GM21447 (cell line): ENCODE measurements at regions not wholly inside any gene's neighbourhood (a gene's known extent, or its start where the extent isn't known, plus 50 kb on each side); places are given as distances from the start of the nearest gene placed in this dataset.

Source experiments
- ATAC-seq: cut with Tn5 transposase; IDR thresholded peaks from one replicate; pipeline ENCODE4 v1.9.1; 2021; ENCODE audit not compliant: unreplicated experiment

DNA sequence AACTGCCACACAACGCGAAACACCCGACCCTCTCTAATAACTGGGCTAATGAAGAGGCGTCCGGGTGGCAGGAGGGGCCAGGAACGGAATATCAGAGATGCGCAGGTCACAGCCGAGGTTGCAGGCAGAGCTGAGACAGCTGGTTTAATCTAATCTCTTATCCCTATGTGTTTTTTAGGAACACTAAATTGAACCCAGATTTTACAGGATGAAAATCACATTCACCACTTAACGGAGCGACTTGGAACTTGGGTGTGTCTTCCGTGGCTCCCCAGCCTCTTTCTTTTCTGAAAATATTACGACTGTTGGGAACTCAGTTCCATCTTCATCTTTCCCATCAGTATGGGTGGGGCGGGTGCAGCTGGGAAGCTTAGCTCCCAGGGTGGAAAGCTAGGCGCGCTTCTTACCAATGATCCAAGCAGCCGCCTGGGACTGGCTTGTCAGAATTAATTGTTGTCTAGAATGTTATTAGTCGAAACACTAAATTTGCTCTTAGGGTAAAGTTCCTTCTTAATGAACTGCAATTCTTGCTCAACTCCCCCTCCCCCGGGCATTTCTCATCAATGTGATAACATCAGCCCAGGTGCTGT lies 92.5 kb downstream of the IRX2 start:
- no peak for ATAC-seq

DNA sequence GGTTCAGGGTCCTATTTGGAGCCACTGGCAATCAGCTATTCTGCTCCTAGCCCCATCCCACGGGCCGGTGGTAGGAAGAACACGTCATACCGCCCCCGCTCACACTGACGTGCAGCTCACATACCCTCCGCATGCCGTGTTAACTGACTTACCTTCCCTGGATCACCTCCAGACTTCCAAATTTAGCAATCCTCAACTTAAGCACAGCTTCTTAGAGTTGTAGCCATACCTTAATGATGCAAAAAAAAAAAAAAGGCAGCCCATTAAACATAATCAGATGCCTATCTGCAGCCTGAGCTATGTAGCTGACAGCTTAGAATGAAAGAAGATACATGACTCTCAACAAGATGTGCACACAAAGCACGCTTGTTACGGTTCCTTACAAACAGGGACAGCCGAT lies 93.0 kb downstream of the IRX2 start:
- no peak for ATAC-seq

DNA sequence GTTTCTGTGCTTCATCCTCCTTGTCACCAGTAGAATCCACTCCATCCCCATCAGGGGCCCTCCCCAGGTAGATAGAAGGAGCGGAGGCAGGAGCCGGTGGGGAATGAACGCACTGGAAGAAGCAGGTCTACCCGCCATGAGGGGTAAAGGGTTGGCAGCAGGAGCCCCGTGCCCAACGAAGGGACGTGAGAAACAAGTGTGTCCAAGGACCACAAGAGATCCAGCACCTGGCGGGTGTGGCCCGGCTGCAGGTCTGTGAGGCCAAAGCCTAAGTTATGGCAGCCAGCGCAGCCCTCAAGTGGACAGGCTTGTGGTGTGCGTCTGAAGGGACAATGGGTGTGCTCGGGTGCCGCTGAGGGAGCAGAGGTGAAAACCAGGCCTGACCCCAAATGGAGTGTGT lies 94.3 kb downstream of the IRX2 start:
- no peak for ATAC-seq

DNA sequence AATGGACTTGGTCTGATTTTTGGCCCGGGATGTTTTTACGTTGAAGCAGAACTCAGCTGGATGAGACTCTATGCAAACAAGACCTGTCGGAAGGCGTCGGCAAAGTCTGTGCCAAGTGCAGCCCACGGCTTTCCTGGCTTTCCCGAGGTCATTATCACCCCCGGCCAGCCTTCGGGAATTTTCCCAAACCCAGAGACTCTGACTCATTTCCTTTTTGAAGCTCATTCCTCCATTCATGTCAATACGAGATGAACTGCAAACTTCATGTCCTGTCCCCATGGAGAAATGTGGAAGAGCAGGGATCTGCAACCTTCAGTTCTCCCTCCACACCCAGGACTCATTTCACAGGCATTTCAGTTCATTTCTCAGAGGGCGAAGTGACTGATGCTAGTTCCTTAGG lies 95.3 kb downstream of the IRX2 start:
- ATAC-seq, result no peak

DNA sequence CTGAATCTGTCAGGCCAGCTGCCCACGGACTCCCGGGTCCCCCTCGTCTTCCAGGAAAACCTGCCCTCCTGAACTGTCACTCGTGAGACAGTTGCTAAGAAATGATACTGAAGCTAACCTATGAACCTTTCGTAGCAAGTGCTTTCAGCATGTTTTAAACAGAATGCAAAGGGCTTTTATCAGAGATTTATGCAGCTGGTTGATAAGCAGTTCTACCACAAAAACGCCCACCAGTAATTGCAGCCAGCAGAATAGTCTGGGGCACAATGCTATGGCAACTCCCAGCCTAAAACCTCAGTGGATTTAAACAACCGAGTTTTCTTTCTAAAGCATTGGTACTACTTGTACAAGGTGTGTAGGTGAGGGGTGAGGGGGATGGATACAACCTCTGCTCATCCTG lies 97.5 kb downstream of the IRX2 start:
- ATAC-seq, result no peak

DNA sequence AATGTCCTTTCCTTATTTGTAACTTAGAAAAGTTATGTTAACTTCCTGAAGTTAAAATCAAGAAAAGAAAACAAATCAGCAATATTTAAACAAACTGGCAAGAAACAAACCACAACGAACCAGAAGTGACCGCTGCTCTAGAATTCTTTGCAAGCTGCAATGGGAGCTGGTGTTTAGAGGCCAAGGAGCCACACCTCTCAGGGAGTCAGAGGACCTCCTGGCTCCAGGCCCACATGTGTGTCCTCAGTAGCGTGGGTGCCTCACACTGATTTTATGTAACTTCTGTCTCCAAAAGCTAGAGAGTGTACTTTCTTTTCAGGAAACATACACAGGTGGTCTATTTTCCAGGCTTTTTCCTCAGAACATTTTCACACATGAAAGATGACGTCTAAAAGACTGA lies 100.4 kb downstream of the IRX2 start:
- ATAC-seq, result no peak

DNA sequence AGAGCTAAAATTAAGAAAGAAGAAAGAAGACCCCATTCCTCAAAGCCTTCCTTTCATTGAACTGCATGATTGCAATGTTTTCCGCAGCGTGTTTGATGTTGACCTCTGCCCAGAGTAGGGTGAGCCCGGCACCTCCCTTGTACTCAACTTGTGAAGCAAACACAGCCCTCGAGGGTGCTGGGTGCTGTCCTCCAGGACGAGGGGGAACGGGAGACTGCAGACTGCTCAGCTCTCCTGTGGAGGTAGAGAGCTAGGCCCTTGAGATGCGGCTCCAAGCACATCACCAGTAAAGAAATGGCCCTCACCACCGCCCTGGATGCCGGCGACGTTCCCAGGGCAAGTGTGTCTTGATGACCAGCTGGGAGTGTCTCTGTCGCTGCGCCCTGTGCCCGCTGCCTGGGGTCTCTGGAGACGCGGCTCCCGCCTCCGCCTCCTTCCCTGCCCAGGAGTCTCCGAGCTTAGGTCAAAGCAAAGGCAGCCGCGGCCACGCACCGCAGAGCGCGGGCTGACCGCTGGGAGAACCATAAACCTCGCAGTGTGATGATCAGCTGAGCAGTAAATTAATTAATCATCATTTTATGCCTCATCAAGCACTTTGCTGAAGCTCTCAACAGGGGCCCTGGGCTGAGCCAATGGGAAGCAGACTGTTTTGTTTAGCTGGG lies 108.7 kb downstream of the IRX2 start:
- no peak for ATAC-seq

DNA sequence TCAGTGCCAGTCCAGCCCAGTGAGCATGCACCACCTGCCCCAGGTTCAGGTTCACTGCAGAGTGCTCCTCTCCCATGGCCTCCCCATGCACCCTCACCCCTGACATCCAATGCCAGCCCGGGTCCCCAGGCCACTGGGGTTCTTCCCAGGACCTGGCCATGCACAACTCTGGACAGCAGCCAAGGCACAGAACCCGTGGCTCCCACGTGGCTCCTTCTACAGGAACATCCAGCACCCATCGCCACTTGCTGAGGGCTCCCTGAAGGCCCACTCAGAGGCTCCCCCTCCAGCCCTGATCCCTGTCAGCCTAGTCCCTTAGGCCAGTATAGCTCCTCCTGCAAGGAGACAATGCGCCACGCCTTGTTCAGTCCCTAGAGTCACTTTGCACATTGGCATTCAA lies 110.8 kb downstream of the IRX2 start:
- no peak for ATAC-seq

DNA sequence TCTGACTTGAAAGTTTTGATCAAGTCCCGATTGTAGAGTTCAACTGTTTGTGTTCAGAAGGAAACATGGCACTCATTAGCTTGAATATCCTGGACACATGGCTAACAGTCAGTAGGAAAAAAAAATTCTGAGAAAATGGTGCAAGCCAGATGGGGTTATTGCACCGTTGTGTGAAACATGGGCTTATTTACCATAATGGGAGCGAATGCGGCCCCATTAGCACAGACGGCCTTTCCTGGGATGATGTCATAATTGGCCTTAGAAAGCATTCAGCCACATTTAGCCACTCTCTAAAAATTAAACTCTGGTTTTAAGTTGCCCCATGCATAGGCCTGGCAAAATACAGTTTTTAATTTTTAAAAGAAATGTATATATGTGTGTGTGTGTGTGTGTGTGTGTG lies 112.1 kb downstream of the IRX2 start:
- ATAC-seq, result no peak

DNA sequence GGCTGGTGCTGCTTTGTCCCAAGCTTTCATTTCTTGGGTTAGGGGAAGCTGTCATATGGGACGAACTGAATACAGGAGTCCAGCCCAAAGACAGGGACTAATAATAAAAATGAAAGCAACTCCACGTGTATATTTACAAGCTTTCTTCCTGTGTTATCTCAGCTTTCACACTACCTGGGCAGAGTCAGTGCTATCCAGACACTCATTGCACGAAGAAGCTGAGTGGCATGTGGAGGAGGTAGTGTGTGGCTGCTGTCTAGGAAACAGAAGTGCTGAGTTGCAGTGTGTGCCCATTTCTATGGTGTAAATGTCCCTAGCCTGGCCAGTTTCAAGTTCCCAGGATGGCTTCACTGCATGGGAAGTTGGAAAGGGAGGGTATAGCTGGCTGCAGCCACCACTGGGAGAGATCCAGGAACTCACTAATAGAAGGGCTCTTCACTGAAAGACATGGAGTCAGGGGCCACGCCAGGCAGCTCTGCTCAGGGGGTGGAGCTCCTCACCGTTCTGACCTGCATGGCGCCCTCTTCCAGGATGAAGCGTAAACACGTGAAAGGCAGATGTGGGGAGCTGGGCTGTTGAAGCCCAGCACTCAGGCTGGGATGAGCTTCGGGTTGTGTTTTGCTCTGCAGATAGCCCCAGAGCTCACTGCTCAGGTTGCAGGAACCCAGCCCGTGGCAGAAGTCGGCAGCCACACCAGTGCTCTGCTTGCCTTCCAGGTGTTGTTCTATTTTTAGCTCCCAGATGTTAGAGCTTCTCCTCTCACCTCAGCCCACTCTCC lies 116.9 kb downstream of the IRX2 start:
- ATAC-seq, result no peak

DNA sequence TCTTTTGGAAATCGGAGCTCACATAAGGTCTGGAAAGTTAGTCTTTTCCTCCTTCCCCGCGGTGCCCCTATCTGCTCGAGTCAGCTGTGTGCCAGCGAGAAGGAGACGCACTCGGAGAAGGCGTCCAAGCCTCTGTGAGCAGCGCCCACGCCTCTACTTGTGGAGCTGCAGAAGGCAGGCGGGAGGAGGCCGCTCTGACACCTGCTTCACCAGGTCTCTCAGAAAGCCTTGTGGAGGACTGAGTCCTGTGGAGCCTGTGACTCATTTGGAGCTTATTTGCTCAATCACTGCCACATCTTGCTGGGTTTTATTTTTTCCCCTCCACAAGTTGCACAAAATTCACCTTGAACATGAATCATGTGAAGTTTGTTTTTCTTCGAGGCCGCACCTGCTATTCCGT lies 117.5 kb downstream of the IRX2 start:
- ATAC-seq, result no peak

DNA sequence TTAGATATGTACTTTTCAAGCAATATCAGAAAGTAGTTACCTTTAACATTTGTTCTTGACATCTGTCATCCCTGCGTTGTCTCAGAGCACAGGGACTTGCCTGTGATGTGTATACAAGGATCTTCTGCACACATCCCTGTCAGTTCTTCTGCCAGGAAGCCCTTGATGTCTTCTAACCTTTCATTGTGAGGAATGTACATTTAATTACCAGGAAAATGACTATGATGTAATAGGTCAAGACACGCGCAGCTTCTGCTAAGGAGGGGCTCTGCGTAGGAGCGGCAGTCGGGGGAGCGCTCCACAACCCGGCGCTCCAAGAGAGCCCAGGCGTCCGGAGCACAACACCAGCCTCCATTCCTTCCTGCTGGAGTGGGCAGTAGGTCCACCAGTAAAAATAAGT lies 119.7 kb downstream of the IRX2 start:
- no peak for ATAC-seq

DNA sequence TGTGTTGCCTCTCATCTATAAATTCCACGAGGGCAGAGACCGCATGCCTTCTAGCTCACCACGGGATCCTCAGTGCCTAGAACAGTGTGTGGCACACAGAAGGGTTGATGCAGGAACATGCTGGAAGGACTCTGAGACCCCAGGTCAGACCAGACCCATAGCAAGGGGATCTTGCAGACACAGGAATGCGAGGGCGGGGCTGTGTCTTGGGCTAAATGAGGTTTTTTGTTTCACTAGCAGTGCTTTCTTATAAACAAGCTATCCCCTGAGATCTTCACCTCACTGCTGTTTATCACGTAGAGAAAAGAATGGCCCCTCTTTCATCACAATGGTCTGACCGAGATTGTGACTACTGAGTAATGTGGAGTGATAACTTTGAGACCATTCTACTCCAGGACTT lies 122.4 kb downstream of the IRX2 start:
- no peak for ATAC-seq

DNA sequence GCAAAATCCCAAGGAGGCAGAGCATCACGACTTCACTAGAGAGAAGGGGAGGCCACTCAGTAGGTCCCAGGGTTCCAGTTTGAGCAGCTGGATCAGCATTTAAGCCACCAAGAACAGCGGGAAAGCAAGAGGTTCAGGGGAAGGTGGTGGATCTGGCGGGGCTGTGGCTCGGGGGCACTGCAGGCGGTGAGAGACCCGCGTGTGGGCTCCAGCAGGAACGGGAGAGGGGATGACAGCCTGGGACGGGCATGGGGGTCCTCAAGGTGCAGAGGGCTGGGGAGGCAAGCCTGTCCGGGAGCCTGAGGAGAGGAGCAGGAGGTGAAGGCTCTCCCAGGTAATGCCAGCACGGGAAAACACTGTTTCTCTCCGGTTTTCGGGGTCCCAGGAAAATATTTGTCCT lies 123.6 kb downstream of the IRX2 start:
- no peak for ATAC-seq

DNA sequence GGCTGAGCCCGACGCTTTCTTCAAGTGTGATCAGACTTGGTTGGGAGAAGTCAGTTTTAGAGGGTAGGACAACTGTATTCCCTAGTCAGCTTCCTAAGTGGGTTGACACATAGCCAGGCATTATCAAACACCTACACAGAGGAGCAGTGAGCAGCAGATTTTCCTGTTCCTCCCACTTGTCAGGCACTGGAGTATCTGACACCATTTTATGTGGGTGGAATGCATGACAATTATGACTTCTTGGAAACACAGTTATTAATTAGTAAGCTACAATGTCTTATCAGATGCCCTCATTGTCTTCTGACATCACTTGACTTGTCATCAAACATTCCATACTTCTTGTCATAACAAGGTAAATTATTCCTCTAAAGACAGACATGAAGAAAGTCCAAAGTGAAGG lies 124.9 kb downstream of the IRX2 start:
- no peak for ATAC-seq

DNA sequence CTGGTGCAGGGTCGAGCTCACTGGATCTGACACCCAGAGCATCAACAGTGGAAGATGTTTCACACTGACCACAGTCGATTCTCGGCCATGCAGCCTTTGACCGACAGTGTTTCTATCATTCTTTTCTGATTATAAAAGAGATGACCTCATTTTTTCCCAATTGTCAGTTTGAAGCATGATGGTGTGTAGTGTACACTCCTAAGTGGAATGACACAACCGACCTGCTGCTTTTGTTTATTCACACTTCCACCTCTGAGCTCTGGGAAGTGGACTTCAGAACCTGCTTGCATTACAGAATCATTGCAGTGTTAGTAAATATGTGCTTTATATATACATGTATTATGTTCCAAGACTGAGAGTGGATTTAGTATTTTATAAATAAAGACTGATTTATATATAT lies 128.6 kb downstream of the IRX2 start:
- no peak for ATAC-seq

DNA sequence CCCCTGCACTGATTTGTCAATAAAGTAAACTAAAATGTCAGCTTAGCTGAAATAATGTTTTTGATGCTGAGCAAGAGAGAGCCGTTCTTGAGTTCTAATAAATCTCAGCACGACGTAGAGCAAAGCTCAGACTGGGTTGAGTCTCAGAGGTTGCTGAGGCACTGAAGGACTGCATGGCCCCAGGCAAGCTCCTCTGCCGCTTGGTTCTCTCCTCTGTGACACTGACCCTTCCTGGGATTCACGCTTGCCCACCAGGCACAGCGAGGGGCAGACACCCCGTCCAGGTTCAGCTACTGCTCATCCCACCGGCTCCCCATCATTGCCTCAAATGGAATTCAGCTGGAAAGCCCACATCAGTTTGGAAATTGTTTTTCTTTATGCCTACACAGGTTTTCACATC lies 129.8 kb downstream of the IRX2 start:
- no peak for ATAC-seq

DNA sequence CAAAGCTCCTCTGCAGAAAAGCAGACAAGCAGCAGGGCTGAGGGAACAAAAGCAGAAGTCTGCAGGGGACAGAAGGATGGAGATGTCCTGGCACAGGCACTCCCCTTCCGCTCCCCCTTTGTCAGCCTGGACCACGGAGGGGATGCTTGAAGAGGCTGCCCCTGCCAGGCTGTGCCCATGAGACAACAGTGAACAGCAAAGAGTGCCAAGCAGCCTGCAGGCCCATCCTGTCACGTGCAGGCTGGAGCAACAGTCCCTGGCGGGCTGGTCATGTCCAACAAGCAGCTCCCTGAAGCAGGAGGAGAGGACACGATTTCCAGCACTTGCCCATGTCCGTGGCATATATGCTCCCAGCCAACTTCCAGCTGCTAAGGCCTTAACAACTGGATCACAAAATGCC lies 132.3 kb downstream of the IRX2 start:
- no peak for ATAC-seq

DNA sequence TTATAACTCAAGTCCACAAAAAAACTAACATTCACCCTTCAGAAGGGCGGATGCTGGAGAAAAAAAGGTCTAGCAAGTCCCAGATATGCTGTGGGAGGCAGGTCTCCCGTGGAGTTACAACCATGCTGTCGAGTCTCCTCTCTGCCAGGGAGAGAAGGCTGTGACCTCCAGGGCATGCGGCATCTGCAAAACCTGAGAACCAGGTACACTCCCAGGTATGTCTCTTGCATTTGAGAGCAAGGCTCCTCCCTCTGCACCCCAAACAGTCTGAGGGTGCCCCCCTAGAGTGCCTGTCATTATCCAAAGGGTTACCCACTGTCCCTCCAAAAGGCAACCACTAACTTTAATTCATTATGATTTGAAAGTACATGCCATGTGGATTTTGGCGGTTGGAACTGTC lies 134.0 kb downstream of the IRX2 start:
- no peak for ATAC-seq

DNA sequence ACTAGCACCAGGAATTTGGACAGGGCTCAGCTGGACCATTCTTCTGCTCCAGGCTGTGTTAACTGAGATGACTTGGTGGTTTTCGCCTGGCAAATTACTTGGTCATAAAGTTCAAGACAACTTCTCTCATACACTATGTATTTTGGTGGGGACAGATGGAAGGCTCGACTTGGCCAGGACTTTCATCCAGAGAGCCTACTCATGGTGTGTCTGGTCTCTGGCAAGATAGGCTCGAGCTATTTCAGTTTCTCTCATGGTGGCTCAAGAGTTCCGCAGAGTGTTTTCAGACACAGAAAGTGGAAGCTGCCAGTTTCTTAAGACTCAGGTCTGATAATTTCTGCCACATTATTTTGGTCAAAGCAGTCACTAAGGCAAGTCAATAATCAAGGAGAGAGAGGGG lies 135.6 kb downstream of the IRX2 start:
- no peak for ATAC-seq

DNA sequence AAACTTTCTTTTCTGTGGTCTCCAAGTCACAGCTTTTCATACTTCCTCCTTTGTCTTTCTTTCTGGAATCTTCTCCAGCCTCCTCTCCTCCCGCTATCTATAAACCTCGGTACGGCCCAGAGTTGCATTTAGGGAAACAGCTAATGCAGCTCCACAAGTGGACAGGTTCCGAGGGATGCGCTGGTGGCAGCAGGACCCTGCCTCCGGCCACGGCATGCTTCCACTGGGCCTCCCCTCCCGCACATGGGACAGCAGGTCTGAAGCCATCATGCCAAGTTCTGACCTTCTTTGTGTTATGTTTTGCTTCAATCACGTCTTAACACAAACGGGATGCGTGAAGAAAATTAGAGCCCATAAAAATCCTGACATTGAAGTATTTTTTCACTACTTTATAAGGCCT lies 136.9 kb downstream of the IRX2 start:
- ATAC-seq, result no peak

DNA sequence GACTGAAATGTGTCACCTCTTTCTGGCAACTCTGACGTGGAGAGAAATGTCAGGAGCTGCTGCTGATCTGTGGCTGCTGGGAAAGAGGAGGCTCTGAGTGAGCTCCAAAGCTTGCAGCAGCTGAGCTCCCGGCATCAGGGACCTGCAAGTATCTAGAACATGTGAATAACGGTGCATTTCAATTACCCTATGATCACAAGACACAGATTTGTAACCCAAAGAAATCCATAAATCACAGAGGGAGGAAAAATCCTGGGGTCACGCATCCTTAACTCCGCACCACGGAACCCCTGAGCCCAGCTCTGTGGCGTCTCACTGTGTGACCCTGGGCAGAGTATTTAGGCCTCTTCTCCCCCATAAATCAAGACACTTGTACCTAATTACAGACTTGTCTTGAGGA lies 139.8 kb downstream of the IRX2 start:
- ATAC-seq, result no peak

DNA sequence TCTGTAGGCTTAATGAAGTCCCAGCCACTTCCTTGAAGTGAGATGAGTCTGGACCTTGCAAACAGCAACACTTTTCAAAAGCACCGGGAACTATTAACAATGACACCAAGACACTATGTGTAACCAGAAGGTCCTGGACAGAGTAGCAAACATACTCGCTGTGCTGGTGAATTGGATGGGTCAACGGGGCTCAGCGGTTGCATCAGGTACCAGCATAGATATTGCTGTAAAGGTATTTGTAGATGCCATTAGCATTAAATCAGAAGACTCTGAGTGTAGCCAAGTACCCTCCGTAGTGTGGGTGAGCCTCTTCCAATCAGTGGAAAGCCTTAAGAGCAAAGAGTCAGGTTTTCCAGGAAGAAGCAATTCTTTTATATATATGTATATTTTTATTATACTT lies 140.5 kb downstream of the IRX2 start:
- no peak for ATAC-seq
